HL-60 (cell line): ENCODE measurements at regions not wholly inside any gene's neighbourhood (a gene's known extent, or its start where the extent isn't known, plus 50 kb on each side); places are given as distances from the start of the nearest gene placed in this dataset.

ENCODE experiments used
- DNase-seq, 2 experiments: peaks; one replicate each; pipeline ENCODE4 v3.0.0-alpha.2; 2010 to 2020; ENCODE audit warnings: low read depth in 1 of 2, low spot score in 1 of 2
- H3K27ac ChIP-seq: fragments of 250-450 bp; sonication (Bioruptor Pico); replicated peaks from 2 replicates; pipeline ENCODE4 v1.5.1; 2020; ENCODE audit warnings: mild to moderate bottlenecking, moderate library complexity
- H3K27me3 ChIP-seq: fragments of 250-450 bp; sonication (Bioruptor Pico); 2 replicates; pipeline ENCODE4 v1.5.1; 2021; ENCODE audit warnings: mild to moderate bottlenecking, moderate library complexity; ENCODE audit not compliant: insufficient read depth, poor library complexity, severe bottlenecking
- H3K4me3 ChIP-seq: replicated peaks from 2 replicates; pipeline ENCODE4 v1.5.1; 2011; ENCODE audit warnings: mild to moderate bottlenecking, control low read depth, low read length; ENCODE audit not compliant: insufficient read depth
- CTCF ChIP-seq: IDR thresholded peaks from one replicate; pipeline ENCODE4 v1.5.1; 2011; ENCODE audit warnings: low read length, control low read depth, inconsistent platforms; ENCODE audit not compliant: insufficient read depth
- GABPA ChIP-seq: IDR thresholded peaks from 2 replicates; pipeline ENCODE4 v1.6.1; 2012; ENCODE audit warnings: low read depth
- POLR2AphosphoS5 ChIP-seq: IDR thresholded peaks from 2 replicates; pipeline ENCODE4 v1.6.1; 2012; ENCODE audit warnings: low read depth
- SPI1 ChIP-seq: IDR thresholded peaks from 2 replicates; pipeline ENCODE4 v1.6.1; 2012; ENCODE audit warnings: low read depth, mild to moderate bottlenecking, borderline replicate concordance
- TF ChIP-seq, protein P1 (sequence below): IDR thresholded peaks from 2 replicates; pipeline ENCODE4 v1.6.1; 2012; ENCODE audit warnings: low read depth; ENCODE audit not compliant: insufficient replicate concordance

GRCh38 chr1:22249928-22250680 lies 107.2 kb upstream of the WNT4 start:
- no peak for DNase-seq
- Histone ChIP-seq H3K27ac (no peak overlapping the region), H3K4me3 (no peak overlapping the region), H3K27me3 (peaks cover 2% of the 10 kb centered on the region)
- no peak for TF ChIP-seq GABPA
- TF ChIP-seq, protein P1, sequence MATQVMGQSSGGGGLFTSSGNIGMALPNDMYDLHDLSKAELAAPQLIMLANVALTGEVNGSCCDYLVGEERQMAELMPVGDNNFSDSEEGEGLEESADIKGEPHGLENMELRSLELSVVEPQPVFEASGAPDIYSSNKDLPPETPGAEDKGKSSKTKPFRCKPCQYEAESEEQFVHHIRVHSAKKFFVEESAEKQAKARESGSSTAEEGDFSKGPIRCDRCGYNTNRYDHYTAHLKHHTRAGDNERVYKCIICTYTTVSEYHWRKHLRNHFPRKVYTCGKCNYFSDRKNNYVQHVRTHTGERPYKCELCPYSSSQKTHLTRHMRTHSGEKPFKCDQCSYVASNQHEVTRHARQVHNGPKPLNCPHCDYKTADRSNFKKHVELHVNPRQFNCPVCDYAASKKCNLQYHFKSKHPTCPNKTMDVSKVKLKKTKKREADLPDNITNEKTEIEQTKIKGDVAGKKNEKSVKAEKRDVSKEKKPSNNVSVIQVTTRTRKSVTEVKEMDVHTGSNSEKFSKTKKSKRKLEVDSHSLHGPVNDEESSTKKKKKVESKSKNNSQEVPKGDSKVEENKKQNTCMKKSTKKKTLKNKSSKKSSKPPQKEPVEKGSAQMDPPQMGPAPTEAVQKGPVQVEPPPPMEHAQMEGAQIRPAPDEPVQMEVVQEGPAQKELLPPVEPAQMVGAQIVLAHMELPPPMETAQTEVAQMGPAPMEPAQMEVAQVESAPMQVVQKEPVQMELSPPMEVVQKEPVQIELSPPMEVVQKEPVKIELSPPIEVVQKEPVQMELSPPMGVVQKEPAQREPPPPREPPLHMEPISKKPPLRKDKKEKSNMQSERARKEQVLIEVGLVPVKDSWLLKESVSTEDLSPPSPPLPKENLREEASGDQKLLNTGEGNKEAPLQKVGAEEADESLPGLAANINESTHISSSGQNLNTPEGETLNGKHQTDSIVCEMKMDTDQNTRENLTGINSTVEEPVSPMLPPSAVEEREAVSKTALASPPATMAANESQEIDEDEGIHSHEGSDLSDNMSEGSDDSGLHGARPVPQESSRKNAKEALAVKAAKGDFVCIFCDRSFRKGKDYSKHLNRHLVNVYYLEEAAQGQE, result no peak
- no peak for TF ChIP-seq POLR2AphosphoS5
- no peak for TF ChIP-seq CTCF
- TF ChIP-seq SPI1, result no peak

DNA sequence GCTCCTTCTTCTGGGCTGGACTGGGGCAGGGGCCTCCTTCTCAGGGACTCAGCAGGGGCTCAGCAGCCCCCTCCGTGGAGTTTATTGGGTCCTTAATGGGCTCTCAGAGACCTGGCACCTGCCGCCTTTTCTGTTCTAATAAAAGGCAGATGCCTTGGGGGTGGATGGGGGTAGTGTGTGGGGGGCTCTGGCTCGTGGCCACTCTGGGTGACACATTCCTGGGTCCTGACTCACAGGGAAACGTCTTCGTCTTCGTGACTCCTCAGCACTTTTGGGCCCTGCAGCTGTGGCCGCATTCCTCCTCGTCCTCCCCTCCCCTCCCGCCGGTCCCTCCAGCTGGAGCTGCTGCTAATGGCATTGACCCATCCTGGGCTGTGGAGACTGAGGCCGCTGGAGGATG lies 107.8 kb upstream of the WNT4 start:
- Histone ChIP-seq H3K27ac (no peak overlapping the region), H3K27me3 (peaks cover 6% of the 10 kb centered on the region), H3K4me3 (no peak overlapping the region)
- TF ChIP-seq CTCF (no peak), SPI1 (no peak), POLR2AphosphoS5 (no peak), GABPA (no peak)
- TF ChIP-seq, protein P1, result no peak
- DNase-seq, result no peak

DNA sequence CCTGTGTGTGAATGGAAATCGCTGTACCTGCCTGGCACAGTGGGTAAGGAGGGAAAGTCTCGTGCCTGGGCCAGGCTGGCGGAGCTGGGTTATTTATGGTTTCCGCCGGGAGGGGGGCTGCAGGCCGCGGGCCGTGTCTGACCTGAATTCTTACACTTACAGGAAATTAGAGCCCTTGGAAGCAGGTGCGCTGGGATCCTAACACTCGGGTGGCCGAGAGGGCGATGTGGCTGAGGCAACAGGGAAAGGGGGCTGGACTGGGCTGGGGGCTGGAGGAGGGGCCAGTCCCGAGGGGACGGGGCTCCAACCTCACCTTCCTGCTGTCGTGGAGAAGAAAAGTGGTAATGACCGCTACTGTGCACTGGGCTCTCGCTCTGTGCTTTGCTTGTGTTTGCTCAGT lies 109.4 kb upstream of the WNT4 start:
- TF ChIP-seq GABPA (no peak), POLR2AphosphoS5 (no peak), SPI1 (no peak), CTCF (no peak)
- TF ChIP-seq, protein P1, result no peak
- no peak for DNase-seq
- H3K27ac ChIP-seq, result no peak overlapping the region
- no peak overlapping the region for H3K4me3 ChIP-seq
- peaks cover 7% of the 10 kb centered on the region for H3K27me3 ChIP-seq
